Forelimb muscle (tissue), 1 donor: ENCODE measurements at regions not wholly inside any gene's neighbourhood (a gene's known extent, or its start where the extent isn't known, plus 50 kb on each side); places are given as distances from the start of the nearest gene placed in this dataset.

Experiments
- DNase-seq: peaks from one replicate; pipeline ENCODE4 v3.0.0-alpha.2; 2013; ENCODE audit warnings: low read depth

DNA sequence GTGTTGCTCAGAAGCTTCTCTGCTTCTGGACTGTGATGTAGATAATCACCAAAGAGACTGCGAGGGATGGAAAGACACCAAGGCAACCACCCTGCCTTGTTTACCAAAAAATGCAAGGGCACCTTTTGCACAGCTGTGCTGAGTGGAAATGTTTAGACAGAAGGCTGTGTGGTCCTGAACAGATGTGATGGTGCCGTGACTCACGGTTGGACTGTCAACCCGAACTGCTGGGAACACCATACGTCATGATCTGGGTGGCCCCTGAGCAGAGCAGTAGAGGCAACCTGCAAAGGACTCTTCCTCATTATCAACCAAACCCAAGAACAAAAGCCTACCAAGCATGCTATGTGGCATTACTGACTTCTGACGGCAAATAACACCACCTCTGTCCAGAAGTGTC lies 61.3 kb upstream of the LPP start:
- no peak for DNase-seq

- no peak for DNase-seq
These were observed 58.5 kb upstream of the LPP start for GRCh38 chr3:188095431-188095830.

GRCh38 chr3:188097791-188098190 lies 56.2 kb upstream of the LPP start:
- peak; percentile 17 for DNase-seq

DNA sequence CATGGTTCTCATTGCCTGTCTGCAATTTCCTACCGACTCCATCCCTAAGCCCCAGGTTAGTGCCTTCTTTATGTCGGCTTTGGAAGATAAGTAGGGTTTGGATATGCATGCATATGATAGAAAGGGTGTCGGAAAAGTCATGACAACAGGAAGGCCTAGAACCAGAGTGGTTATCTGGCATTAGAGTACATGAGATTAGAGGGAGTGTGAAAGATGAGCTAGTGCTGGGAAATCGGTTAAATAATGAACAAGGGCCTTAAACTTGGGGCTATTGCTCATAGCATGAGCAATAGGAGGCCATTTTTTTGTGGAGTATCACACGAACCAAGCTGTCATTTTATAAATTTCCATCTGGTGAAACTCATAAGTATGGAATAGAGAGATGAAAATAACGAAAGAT lies 54.0 kb upstream of the LPP start:
- DNase-seq, result no peak

GRCh38 chr3:188102861-188103547 lies 51.0 kb upstream of the LPP start:
- no peak for DNase-seq

GRCh38 chr3:188104050-188104449 lies 49.9 kb upstream of the LPP start:
- no peak for DNase-seq
